C4-2B (cell line): ENCODE measurements at regions not wholly inside any gene's neighbourhood (a gene's known extent, or its start where the extent isn't known, plus 50 kb on each side); places are given as distances from the start of the nearest gene placed in this dataset.

Experiments used
- H3K27ac ChIP-seq: fragments of 450-650 bp; 2 replicates; pipeline ENCODE4 v1.5.1; 2017
- ZFX ChIP-seq: fragments of 450-650 bp; IDR thresholded peaks from 2 replicates; pipeline ENCODE4 v1.6.1; 2017
- TF ChIP-seq, protein P1 (sequence below): fragments of 450-650 bp; conservative IDR thresholded peaks from 2 replicates; pipeline ENCODE4 v1.5.1; 2017; ENCODE audit warnings: mild to moderate bottlenecking

DNA sequence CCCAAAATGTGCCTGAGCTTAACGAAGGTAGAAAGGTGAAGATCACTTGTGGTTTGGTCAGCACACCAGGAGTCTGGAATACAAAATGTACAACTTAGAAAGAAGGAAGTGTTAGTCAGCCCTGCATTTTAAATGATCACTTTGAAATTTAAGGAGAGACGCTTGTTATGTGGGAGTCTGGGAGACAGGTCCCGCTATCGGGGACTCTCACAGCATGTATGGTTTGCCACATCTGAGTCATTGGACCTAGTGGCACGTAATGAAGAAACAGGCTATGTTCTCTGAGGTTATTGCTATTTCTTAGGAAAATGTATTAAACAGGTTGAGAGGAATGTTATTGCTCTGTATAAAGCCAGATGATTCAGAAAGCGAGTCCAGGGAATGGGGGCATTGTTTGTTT is 2362.5 kb upstream of the WWC1 start:
- H3K27ac ChIP-seq = no peak overlapping the region
- TF ChIP-seq, protein P1, sequence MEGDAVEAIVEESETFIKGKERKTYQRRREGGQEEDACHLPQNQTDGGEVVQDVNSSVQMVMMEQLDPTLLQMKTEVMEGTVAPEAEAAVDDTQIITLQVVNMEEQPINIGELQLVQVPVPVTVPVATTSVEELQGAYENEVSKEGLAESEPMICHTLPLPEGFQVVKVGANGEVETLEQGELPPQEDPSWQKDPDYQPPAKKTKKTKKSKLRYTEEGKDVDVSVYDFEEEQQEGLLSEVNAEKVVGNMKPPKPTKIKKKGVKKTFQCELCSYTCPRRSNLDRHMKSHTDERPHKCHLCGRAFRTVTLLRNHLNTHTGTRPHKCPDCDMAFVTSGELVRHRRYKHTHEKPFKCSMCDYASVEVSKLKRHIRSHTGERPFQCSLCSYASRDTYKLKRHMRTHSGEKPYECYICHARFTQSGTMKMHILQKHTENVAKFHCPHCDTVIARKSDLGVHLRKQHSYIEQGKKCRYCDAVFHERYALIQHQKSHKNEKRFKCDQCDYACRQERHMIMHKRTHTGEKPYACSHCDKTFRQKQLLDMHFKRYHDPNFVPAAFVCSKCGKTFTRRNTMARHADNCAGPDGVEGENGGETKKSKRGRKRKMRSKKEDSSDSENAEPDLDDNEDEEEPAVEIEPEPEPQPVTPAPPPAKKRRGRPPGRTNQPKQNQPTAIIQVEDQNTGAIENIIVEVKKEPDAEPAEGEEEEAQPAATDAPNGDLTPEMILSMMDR = no peak
- TF ChIP-seq ZFX = no peak

DNA sequence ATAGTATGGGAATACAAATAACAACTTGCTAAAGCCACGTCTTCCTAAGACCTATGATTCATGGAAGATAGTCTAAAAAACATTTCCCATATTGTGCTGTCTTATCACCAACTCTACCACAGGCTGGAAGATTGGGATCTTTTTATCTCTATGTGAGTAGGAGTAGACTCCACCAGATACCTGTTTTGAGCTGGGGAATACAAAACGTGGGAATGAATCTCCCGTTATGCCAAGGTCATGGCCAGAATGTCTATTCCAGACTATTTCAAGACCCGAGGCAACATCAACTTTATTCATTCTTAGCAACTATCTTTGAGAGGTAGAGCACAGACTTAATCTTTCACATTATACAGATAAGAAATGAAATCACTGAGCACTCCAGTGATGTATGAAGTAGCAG is 2350.9 kb upstream of the WWC1 start:
- H3K27ac ChIP-seq = no peak overlapping the region
- TF ChIP-seq, protein P1 = no peak
- TF ChIP-seq ZFX = no peak

DNA sequence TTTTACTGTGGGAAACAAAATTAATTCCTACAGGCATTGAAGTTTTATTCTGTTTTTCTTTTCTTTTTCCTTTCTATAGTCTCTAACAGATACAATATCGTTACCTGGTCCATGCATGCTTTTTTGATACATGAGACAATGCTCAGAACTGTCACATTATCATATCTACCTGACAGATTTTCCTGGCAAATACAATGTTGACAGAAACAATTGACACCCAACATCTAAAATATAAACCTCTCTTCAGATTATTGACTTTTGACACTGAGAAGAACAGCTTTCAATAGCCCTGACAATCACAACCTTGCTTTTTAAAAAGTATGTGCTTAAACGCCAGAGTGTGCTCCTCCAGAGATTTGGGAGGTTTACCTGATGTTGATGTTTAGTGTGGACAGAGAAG is 2334.6 kb upstream of the WWC1 start:
- H3K27ac ChIP-seq = no peak overlapping the region
- no peak for TF ChIP-seq ZFX
- TF ChIP-seq, protein P1 = no peak

DNA sequence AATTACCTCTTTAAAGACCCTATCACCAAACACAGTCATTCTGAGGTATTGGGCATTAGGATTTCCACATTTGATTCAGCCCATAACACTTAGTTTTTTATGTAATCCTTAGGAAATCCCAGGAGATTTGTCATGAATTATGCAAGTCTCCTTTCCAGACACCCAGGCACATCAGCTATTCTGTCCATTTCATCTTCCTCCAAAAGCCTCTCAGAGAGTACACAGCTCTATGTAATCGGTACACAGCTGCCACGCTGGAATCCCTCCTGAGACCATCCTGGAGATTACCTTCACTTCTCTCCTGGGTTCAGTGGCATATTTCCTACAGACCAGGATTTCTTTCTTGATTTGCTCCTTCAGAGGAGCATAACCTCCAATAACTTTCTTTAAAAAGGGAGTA is 2309.8 kb upstream of the WWC1 start:
- no peak for TF ChIP-seq ZFX
- TF ChIP-seq, protein P1 = no peak
- no peak overlapping the region for H3K27ac ChIP-seq

DNA sequence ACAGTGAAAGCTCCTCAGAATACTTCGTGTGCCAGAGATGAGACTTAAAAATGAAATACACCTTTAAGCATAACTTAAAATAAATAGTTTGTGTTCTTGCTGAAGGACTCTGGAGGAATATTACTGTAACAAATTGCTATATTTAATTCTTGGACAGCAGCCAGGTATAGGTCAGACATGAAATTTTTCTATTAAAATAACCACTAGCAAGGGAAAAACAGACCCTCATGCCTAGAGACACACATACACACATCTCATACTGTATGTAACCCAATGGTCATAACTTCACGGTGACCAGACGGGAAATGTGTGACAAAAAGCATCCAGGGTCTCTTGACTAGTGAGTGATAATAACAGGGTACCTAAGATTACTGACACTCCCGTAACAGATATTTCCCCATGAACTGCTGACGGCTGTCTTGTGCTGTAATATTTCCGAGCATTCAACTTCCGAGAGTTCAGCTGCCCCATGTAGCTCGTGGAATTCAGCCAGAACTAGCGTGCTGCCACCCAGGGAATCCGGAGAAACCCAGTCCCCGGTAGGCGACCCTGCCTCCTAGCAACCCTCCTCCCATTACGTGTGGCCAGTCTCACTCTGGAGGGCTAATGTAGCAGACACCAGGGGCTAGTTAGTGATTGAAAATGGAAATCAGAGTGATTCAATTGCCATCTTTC is 2295.1 kb upstream of the WWC1 start:
- no peak overlapping the region for H3K27ac ChIP-seq
- TF ChIP-seq ZFX = no peak

DNA sequence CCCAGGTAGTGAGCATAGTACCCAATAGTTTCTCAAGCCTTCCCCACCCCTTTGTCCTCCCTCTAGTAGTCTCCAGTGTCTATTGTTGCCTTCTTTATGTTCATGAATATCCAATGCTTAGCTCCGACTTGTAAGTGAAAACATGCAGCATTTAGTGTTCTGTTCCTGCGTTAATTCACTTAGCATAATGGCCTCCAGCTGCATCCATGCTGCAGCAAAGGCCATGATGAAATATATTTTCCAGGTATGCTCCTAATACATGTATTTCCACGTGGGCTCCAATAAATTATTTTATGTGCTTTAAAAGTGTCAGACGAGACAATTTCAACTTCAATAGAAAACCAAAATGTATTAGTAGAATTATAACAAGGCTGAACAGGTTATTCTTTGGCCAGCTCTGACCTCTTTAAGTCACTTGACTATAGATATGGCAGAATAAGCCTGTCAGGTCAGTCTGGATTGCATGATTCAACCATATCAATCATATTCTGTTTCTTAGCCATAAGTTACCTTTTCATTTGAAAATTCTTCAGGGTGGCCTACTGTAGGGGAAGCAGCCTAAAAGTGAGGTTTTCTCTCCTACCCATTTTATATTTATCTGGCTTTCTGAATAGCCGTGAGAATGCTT is 2291.6 kb upstream of the WWC1 start:
- TF ChIP-seq ZFX = no peak
- TF ChIP-seq, protein P1 = no peak
- H3K27ac ChIP-seq = no peak overlapping the region

DNA sequence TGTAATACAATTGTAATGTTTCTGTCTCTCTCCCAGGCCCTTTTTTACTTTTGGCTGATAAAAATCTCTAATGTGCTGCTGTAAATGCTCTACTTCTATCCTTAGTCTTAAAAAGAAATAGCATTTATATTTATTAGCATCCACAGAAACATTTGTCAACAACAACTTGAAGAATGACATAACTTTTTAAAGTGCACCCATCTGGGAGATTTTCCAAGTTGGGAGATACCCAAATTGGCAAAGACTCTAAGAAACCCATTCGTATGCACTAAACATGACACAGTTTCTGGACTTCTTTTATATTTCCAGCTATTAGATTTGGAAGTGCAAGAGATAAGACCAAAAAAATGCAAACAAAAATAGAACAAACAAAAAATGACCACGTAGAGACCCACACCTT is 2287.4 kb upstream of the WWC1 start:
- TF ChIP-seq ZFX = no peak
- TF ChIP-seq, protein P1 = no peak
- no peak overlapping the region for H3K27ac ChIP-seq

DNA sequence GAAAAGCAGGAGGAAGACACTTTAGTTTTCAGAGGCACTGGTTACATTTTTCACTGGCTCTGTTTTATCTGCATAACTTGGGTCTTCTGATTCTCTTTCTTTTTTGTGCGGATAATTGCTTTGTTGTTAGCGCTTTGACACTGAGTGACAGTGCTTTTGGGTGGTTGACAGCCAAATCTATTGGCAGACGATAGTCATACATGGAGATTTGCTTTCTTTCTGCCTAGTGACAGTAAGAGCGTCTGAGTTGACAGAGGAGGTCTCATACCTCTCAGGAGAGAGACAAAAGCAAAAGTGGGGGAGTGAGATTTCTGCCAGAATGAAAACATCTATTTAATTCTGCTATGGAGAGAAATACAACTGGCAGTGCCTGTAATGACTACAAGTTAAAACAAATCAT is 2278.0 kb upstream of the WWC1 start:
- TF ChIP-seq, protein P1 = no peak
- TF ChIP-seq ZFX = no peak
- no peak overlapping the region for H3K27ac ChIP-seq
